Activated naive CD4-positive, alpha-beta T cell treated with anti-CD3 and anti-CD28 coated beads, Interleukin-2, amount 10 ng/mL, durations not matched to agents 7 days and 5 days (primary cell): ENCODE measurements at regions not wholly inside any gene's neighbourhood (a gene's known extent, or its start where the extent isn't known, plus 50 kb on each side); places are given as distances from the start of the nearest gene placed in this dataset.

Source experiments
- CTCF ChIA-PET: fragments of 350-600 bp; sonication (Branson Sonifier 250); formaldehyde crosslinking; loops from one replicate; lab custom pipeline; 2021; ENCODE audit warnings: antibody characterized with exemption; lab: Charles Lee
- DNase-seq: peaks from one replicate; pipeline ENCODE4 v3.0.0-alpha.2; 2020
- H3K27ac Mint-ChIP-seq: one replicate; pipeline ENCODE4 v1.8.0; 2021; ENCODE audit warnings: mild to moderate bottlenecking, moderate library complexity, mixed read lengths
- H3K27me3 Mint-ChIP-seq: one replicate; pipeline ENCODE4 v1.8.0; 2021; ENCODE audit warnings: mild to moderate bottlenecking, mixed read lengths
- H3K36me3 Mint-ChIP-seq: one replicate; pipeline ENCODE4 v1.8.0; 2021; ENCODE audit warnings: mixed read lengths
- H3K4me1 Mint-ChIP-seq: one replicate; pipeline ENCODE4 v1.8.0; 2021; ENCODE audit warnings: mixed read lengths
- H3K4me3 Mint-ChIP-seq: one replicate; pipeline ENCODE4 v1.8.0; 2021; ENCODE audit warnings: mild to moderate bottlenecking, moderate library complexity, mixed read lengths
- H3K9me3 Mint-ChIP-seq: one replicate; pipeline ENCODE4 v1.8.0; 2021; ENCODE audit warnings: mixed read lengths

- Mint-ChIP-seq H3K27me3 (no peaks in the 10 kb centered on the region), H3K27ac (no peak overlapping the region), H3K9me3 (peaks cover 5% of the 10 kb centered on the region), H3K4me3 (no peak overlapping the region), H3K36me3 (no peaks in the 10 kb centered on the region), H3K4me1 (no peaks in the 10 kb centered on the region)
- DNase-seq = no peak
- CTCF ChIA-PET = no interaction called here
These were observed 135.7 kb downstream of the C1orf94 start for GRCh38 chr1:34312359-34312758.

GRCh38 chr1:34315974-34316373, 139.3 kb downstream of the C1orf94 start:
- Mint-ChIP-seq H3K27ac (no peak overlapping the region), H3K36me3 (no peaks in the 10 kb centered on the region), H3K4me3 (no peak overlapping the region)

GRCh38 chr1:34316773-34317172, 140.1 kb downstream of the C1orf94 start:
- no peak for DNase-seq
- CTCF ChIA-PET = no interaction called here
- Mint-ChIP-seq H3K27me3 (no peaks in the 10 kb centered on the region), H3K27ac (no peak overlapping the region), H3K4me3 (no peak overlapping the region), H3K4me1 (no peaks in the 10 kb centered on the region), H3K36me3 (no peaks in the 10 kb centered on the region), H3K9me3 (peaks cover 5% of the 10 kb centered on the region)

More at GRCh38 chr1:34315974-34316373, 139.3 kb downstream of the C1orf94 start:
- Mint-ChIP-seq H3K27me3 (no peaks in the 10 kb centered on the region), H3K9me3 (peaks cover 5% of the 10 kb centered on the region), H3K4me1 (no peaks in the 10 kb centered on the region)
- CTCF ChIA-PET = no interaction called here
- DNase-seq = no peak

- Mint-ChIP-seq H3K4me3 (no peak overlapping the region), H3K4me1 (no peaks in the 10 kb centered on the region)
These were observed 142.5 kb downstream of the C1orf94 start for GRCh38 chr1:34319218-34319617.

DNA sequence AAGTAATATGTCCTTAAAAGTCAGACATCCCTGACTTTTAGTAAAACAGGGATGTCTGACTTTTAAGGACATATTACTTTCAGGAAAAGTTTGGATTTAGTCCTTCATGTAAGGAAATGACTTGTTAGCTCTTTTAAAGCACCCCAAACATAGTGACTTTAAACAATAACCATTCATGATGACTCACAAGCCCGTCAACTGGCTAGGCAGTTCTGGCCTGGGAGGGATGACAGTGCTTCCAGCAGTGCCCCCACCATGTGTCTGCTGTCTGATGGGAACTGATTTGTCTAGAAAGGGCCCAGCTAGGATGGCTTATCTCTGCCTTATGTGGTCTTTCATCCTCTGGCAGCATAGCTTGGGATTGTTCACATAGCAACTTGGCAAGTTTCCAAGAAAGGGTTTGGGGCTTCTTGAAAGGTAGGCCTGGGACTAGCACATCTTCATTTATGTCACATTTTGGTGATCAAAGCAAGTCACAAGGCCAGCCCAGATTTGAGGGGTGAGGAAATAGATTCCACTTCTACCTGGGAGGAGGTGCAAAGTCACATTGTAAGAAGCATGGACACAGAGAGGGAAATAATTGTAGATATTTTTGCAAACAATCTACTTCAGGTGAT, 143.5 kb downstream of the C1orf94 start:
- DNase-seq = no peak
- H3K27me3 Mint-ChIP-seq = no peaks in the 10 kb centered on the region
- H3K4me3 Mint-ChIP-seq = no peak overlapping the region
- CTCF ChIA-PET = no interaction called here
- H3K27ac Mint-ChIP-seq = no peak overlapping the region
- peaks cover 5% of the 10 kb centered on the region for H3K9me3 Mint-ChIP-seq
- no peaks in the 10 kb centered on the region for H3K36me3 Mint-ChIP-seq
- H3K4me1 Mint-ChIP-seq = no peaks in the 10 kb centered on the region

More at GRCh38 chr1:34319218-34319617, 142.5 kb downstream of the C1orf94 start:
- H3K9me3 Mint-ChIP-seq = peaks cover 5% of the 10 kb centered on the region
- CTCF ChIA-PET = no interaction called here
- no peaks in the 10 kb centered on the region for H3K36me3 Mint-ChIP-seq
- no peak for DNase-seq
- H3K27ac Mint-ChIP-seq = no peak overlapping the region
- no peaks in the 10 kb centered on the region for H3K27me3 Mint-ChIP-seq

GRCh38 chr1:34322969-34323368, 146.3 kb downstream of the C1orf94 start:
- no peaks in the 10 kb centered on the region for H3K4me1 Mint-ChIP-seq
- H3K27ac Mint-ChIP-seq = no peak overlapping the region
- H3K9me3 Mint-ChIP-seq = no peaks in the 10 kb centered on the region
- no peaks in the 10 kb centered on the region for H3K27me3 Mint-ChIP-seq
- CTCF ChIA-PET = no interaction called here
- no peak overlapping the region for H3K4me3 Mint-ChIP-seq
- no peaks in the 10 kb centered on the region for H3K36me3 Mint-ChIP-seq
- DNase-seq = no peak

DNA sequence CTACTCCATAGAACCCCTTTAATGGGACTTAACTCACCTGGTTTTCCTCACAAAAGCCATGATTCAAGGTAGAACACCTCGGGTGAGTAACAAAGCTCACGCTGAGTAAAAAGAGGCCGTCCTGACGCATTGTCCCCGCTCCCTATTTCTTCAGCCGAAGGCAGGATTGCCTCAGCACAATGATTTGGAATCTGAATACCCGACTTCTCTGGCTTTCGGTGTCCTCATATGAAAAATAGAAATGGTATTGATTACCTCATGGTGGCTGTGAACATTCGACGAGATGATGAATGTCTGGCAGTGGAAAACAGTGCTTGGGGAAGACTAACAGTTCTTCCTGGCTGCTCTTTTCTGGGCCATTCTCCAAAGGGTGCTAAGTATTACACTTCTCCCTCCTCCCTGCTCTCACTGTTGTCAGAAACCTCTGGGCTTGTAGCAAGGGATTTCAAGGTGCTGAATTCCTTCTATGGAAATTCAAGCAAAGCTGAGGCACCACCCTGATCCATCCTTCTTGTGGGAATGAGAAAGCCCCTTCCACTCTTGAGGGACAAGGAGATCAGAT, 148.3 kb downstream of the C1orf94 start:
- Mint-ChIP-seq H3K27ac (no peak overlapping the region), H3K4me1 (no peaks in the 10 kb centered on the region), H3K36me3 (no peaks in the 10 kb centered on the region), H3K9me3 (no peaks in the 10 kb centered on the region), H3K27me3 (no peaks in the 10 kb centered on the region), H3K4me3 (no peak overlapping the region)
- DNase-seq = no peak
- CTCF ChIA-PET = no interaction called here

- Mint-ChIP-seq H3K4me1 (no peaks in the 10 kb centered on the region), H3K9me3 (no peaks in the 10 kb centered on the region), H3K27me3 (no peaks in the 10 kb centered on the region), H3K36me3 (no peaks in the 10 kb centered on the region), H3K27ac (no peak overlapping the region), H3K4me3 (no peak overlapping the region)
- no peak for DNase-seq
- CTCF ChIA-PET = no interaction called here
These were observed 151.6 kb downstream of the C1orf94 start for GRCh38 chr1:34328281-34328799.

- Mint-ChIP-seq H3K4me3 (no peak overlapping the region), H3K4me1 (no peaks in the 10 kb centered on the region), H3K27ac (no peak overlapping the region), H3K27me3 (no peaks in the 10 kb centered on the region), H3K36me3 (no peaks in the 10 kb centered on the region), H3K9me3 (no peaks in the 10 kb centered on the region)
- CTCF ChIA-PET = interaction anchor here (0.9 kb wide), 1 partner anchor 22 kb away, joined by 3 read pairs; no protein-coding TSS in a partner anchor
- no peak for DNase-seq
These were observed 153.4 kb downstream of the C1orf94 start for GRCh38 chr1:34330061-34330460.

- no peaks in the 10 kb centered on the region for H3K27me3 Mint-ChIP-seq
- DNase-seq = no peak
- H3K4me3 Mint-ChIP-seq = no peak overlapping the region
- H3K9me3 Mint-ChIP-seq = no peaks in the 10 kb centered on the region
- H3K36me3 Mint-ChIP-seq = no peaks in the 10 kb centered on the region
- H3K4me1 Mint-ChIP-seq = no peaks in the 10 kb centered on the region
- no peak overlapping the region for H3K27ac Mint-ChIP-seq
- CTCF ChIA-PET = no interaction called here
These were observed 154.6 kb downstream of the C1orf94 start for GRCh38 chr1:34331020-34331926.

DNA sequence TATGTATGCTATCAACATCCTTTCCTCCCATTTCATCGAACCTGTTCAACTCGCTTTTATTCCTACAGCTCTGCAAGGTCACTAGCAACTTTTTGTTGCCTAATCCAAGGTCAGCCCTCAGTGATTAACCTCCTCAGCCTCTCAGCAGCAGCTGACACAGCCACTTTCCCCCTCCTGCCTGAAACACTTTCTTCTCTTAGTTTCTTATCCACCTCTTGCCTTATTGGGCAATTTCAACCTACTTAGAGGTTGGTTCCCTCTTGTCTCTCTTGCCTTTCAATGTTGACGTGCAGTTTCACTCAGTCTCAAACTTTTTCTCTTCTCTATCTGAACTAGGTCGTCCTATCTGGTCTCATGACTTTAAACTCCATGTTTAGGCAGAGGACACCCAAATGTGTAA, 156.3 kb downstream of the C1orf94 start:
- no peaks in the 10 kb centered on the region for H3K27me3 Mint-ChIP-seq
- no peaks in the 10 kb centered on the region for H3K4me1 Mint-ChIP-seq
- no peak overlapping the region for H3K27ac Mint-ChIP-seq
- H3K9me3 Mint-ChIP-seq = no peaks in the 10 kb centered on the region
- no peaks in the 10 kb centered on the region for H3K36me3 Mint-ChIP-seq
- CTCF ChIA-PET = no interaction called here
- H3K4me3 Mint-ChIP-seq = no peak overlapping the region
- no peak for DNase-seq

GRCh38 chr1:34338871-34339270, 162.2 kb downstream of the C1orf94 start:
- Mint-ChIP-seq H3K27ac (no peak overlapping the region), H3K27me3 (no peaks in the 10 kb centered on the region), H3K36me3 (no peaks in the 10 kb centered on the region), H3K4me1 (no peaks in the 10 kb centered on the region), H3K4me3 (no peak overlapping the region), H3K9me3 (no peaks in the 10 kb centered on the region)
- CTCF ChIA-PET = no interaction called here
- no peak for DNase-seq

GRCh38 chr1:34341896-34342295, 165.2 kb downstream of the C1orf94 start:
- Mint-ChIP-seq H3K4me1 (no peaks in the 10 kb centered on the region), H3K4me3 (no peak overlapping the region), H3K36me3 (no peaks in the 10 kb centered on the region), H3K27me3 (no peaks in the 10 kb centered on the region), H3K9me3 (no peaks in the 10 kb centered on the region), H3K27ac (no peak overlapping the region)
- CTCF ChIA-PET = no interaction called here
- no peak for DNase-seq

GRCh38 chr1:34342334-34342733, 165.6 kb downstream of the C1orf94 start:
- DNase-seq = no peak
- Mint-ChIP-seq H3K36me3 (no peaks in the 10 kb centered on the region), H3K4me1 (no peaks in the 10 kb centered on the region), H3K4me3 (no peak overlapping the region), H3K27me3 (no peaks in the 10 kb centered on the region), H3K9me3 (no peaks in the 10 kb centered on the region), H3K27ac (no peak overlapping the region)
- CTCF ChIA-PET = no interaction called here
